Esophagus muscularis mucosa (tissue), 4 donors: ENCODE measurements at regions not wholly inside any gene's neighbourhood (a gene's known extent, or its start where the extent isn't known, plus 50 kb on each side); places are given as distances from the start of the nearest gene placed in this dataset.
"Not testable (repeated sequence)": the region's sequence is repeated elsewhere in the genome, so short reads cannot be mapped to it uniquely, and the experiment has no call there.

Source experiments
- DNase-seq: peaks from one replicate; pipeline ENCODE4 v3.0.0-alpha.2; 2017; ENCODE audit errors: extremely low spot score
- H3K27ac ChIP-seq, 4 donors: fragments of 200-600 bp; sonication (generic); replicated peaks in 1 of 4; 1 replicate in 3 of 4; 2 replicates in 1 of 4; pipeline ENCODE4 v1.5.1; 2016 to 2019; ENCODE audit warnings: mild to moderate bottlenecking in 1 of 4
- H3K27me3 ChIP-seq, 4 donors: fragments of 200-600 bp; sonication (generic); one replicate each; pipeline versions ENCODE4 v1.5.1 to v1.6.0; 2016 to 2019
- H3K36me3 ChIP-seq, 4 donors: fragments of 200-600 bp; sonication (generic); one replicate each; pipeline ENCODE4 v1.5.1; 2016 to 2019
- H3K4me1 ChIP-seq, 4 donors: fragments of 200-600 bp; sonication (generic); one replicate each; pipeline ENCODE4 v1.5.1; 2016 to 2019
- H3K4me3 ChIP-seq, 4 donors: fragments of 200-600 bp; sonication (generic); 1 replicate in 2 of 4; 2 replicates in 2 of 4; pipeline ENCODE4 v1.5.1; 2016 to 2019; ENCODE audit warnings: mild to moderate bottlenecking in 4 of 4, moderate library complexity in 1 of 4
- H3K9me3 ChIP-seq, 4 donors: fragments of 200-600 bp; sonication (generic); 1 replicate in 3 of 4; 2 replicates in 1 of 4; pipeline ENCODE4 v1.5.1; 2016 to 2019
- EP300 ChIP-seq: sonication (generic); formaldehyde crosslinking; IDR thresholded peaks from one replicate; pipeline ENCODE4 v1.6.1; 2017; ENCODE audit warnings: antibody characterized with exemption
- POLR2A ChIP-seq: fragments of 450-650 bp; IDR thresholded peaks from one replicate; pipeline ENCODE4 v1.6.1; 2017; ENCODE audit warnings: antibody characterized with exemption, moderate library complexity, mild to moderate bottlenecking, low read depth
- POLR2AphosphoS5 ChIP-seq, 2 donors: sonication (generic); formaldehyde crosslinking; IDR thresholded peaks; one replicate each; pipeline ENCODE4 v1.6.1; 2017; ENCODE audit warnings: antibody characterized with exemption in 2 of 2
- WGBS: methylation state at CpG from one replicate; pipeline ENCODE4 v1.1.5; 2018; 5-methylcytosine and 5-hydroxymethylcytosine counted together
- intact Hi-C: fragments of 100-400 bp; cut with DNase I; formaldehyde crosslinking; loops from one replicate; pipeline ENCODE4 v1.15.1; 2023
- TF ChIP-seq, protein P1 (sequence below), 3 experiments: fragments of 200-600 bp in 2 of 3; fragments of 450-650 bp in 1 of 3; sonication (generic) in 2 of 3; IDR thresholded peaks; one replicate each; pipeline ENCODE4 v1.5.1; 2017 to 2019; ENCODE audit warnings: antibody characterized with exemption in 3 of 3, mild to moderate bottlenecking in 2 of 3, moderate library complexity in 1 of 3

DNA sequence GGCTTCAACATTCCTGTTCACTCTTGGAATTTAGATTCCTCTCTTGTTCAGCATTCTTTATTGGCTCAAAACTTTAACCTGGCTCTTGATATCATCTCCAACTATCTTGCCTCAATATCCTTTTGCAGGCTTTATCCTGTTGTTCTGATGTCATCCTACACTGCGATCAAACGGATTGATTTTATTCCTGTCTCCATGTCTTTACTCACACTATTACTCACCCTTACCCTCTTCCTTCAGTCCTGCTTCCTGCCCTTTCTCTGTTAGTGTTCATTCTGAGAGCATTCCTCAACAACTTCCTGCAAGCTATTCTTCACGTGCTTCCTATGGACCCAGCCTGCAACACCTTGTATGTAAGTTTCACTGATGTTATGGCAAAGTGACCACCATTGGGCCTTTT, 264.7 kb downstream of the RNF152 start:
- intact Hi-C loops, result no loop called here
- TF ChIP-seq POLR2A (no peak), POLR2AphosphoS5 (IDR thresholded peaks at IDR 0.05) (no peak), EP300 (no peak)
- TF ChIP-seq, protein P1, sequence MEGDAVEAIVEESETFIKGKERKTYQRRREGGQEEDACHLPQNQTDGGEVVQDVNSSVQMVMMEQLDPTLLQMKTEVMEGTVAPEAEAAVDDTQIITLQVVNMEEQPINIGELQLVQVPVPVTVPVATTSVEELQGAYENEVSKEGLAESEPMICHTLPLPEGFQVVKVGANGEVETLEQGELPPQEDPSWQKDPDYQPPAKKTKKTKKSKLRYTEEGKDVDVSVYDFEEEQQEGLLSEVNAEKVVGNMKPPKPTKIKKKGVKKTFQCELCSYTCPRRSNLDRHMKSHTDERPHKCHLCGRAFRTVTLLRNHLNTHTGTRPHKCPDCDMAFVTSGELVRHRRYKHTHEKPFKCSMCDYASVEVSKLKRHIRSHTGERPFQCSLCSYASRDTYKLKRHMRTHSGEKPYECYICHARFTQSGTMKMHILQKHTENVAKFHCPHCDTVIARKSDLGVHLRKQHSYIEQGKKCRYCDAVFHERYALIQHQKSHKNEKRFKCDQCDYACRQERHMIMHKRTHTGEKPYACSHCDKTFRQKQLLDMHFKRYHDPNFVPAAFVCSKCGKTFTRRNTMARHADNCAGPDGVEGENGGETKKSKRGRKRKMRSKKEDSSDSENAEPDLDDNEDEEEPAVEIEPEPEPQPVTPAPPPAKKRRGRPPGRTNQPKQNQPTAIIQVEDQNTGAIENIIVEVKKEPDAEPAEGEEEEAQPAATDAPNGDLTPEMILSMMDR (IDR thresholded peaks at IDR 0.05), result no peak
- Histone ChIP-seq H3K27ac (no peak overlapping the region), H3K9me3 (peaks cover 0 to 4% (median 0%) of the 10 kb centered on the region in 4 donors), H3K4me1 (no peaks in the 10 kb centered on the region), H3K36me3 (no peaks in the 10 kb centered on the region), H3K27me3 (no peaks in the 10 kb centered on the region), H3K4me3 (no peak overlapping the region)
- no peak for DNase-seq
- WGBS, result 48% methylated on average over 3 of the region's 3 CpGs

DNA sequence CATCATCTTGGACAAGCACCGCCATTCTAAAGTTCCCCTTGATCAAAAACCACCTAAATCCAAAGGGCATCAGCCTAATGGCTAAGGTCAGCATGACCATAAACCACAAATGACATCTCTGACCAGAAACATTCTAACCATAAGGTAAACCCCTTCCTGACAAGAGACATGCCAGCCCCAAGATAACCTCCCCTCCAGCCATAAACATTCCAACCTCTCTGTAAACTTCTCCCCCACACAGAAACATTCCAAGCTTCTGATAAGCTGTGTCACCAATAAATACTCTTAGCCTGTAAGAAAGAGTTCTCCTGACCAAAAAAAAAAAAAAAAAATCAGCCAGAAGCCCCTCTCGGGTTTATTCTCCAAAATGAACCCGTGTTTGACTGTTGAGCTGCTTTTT, 268.2 kb downstream of the RNF152 start:
- DNase-seq, intact Hi-C loops, H3K9me3 ChIP-seq, H3K4me3 ChIP-seq, H3K27me3 ChIP-seq, H3K36me3 ChIP-seq, H3K27ac ChIP-seq, H3K4me1 ChIP-seq: not testable (repeated sequence)
- WGBS, result 91% methylated on average over 3 of the region's 3 CpGs

DNA sequence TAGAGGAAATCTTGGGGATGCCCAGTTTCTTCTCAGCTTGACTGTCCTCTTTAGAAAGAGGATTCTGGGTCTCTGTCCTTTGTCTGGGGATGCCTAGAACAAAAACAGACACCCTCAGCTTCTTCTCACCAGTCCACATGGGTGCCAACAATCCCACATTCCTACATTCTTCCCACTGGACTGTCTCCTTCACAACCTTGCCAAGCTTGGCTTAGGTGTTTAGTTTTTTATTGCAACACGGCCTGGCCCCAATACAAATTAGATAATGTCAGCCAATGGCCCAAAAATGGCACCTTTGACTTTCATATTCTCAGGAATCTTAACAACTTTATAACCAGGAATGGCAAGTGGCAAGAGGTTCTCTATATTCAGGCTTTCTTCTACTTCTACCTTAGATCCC, 273.0 kb downstream of the RNF152 start:
- 46% methylated on average over 1 of the region's 1 CpG for WGBS
- Histone ChIP-seq H3K4me1 (no peaks in the 10 kb centered on the region), H3K36me3 (no peaks in the 10 kb centered on the region), H3K27me3 (no peaks in the 10 kb centered on the region), H3K27ac (no peak overlapping the region), H3K4me3 (no peak overlapping the region), H3K9me3 (peaks cover 0 to under 1% (median 0%) of the 10 kb centered on the region in 4 donors)
- no peak for DNase-seq
- TF ChIP-seq EP300 (no peak), POLR2A (no peak), POLR2AphosphoS5 (IDR thresholded peaks at IDR 0.05) (no peak)
- TF ChIP-seq, protein P1 (IDR thresholded peaks at IDR 0.05), result no peak
- intact Hi-C loops, result no loop called here

DNA sequence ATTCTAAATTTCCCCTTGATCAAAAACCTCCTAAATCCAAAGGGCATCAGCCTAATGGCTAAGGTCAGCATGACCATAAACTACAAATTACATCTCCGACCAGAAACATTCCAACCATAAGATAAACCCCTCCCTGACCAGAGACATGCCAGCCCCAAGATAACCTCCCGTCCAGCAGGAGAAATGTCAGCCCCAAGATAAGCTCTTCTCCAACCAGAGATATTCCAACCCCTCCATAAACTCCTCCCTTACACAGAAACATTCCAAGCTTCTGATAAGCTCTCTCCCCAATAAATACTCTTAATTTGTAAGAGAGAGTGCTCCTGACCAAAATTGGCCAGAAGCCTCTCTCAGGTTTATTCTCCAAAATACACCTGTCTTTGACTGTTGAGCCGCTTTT, 274.0 kb downstream of the RNF152 start:
- no peaks in the 10 kb centered on the region for H3K4me1 ChIP-seq
- H3K27ac ChIP-seq, result no peak overlapping the region
- no peak for DNase-seq
- intact Hi-C loops, result no loop called here
- no peaks in the 10 kb centered on the region for H3K27me3 ChIP-seq
- H3K9me3 ChIP-seq, result no peaks in the 10 kb centered on the region
- H3K4me3 ChIP-seq, result no peak overlapping the region
- WGBS, result 86% methylated on average over 3 of the region's 3 CpGs
- no peak for TF ChIP-seq POLR2AphosphoS5 (IDR thresholded peaks at IDR 0.05)
- no peak for TF ChIP-seq POLR2A
- no peak for TF ChIP-seq EP300
- TF ChIP-seq, protein P1 (IDR thresholded peaks at IDR 0.05), result no peak
- no peaks in the 10 kb centered on the region for H3K36me3 ChIP-seq

DNA sequence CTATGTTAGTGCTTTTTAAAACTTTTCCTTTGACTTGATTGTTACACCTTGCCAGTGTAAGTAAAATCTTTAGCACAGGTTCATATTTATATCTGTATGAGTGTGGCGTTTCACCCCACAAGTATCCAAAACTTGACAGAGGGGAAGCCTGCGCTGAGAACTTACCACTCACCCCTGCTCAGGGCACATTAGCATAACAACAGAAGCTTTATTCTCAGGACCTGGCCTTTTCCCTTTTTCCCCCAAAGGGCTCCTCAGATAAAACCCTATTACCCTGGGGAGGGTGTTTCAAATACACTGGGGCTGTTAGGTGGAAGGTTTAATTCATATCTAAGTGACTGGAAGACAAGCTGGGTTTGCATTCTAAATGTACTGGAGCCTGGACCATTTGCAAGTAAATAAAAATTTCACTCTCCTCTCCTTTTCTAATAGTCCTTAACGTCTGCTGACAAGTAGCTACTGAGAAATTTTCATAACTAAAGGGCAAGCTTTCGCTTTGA, 276.6 kb downstream of the RNF152 start:
- no peaks in the 10 kb centered on the region for H3K4me1 ChIP-seq
- H3K4me3 ChIP-seq, result no peak overlapping the region
- no peak for DNase-seq
- H3K9me3 ChIP-seq, result no peaks in the 10 kb centered on the region
- no peaks in the 10 kb centered on the region for H3K27me3 ChIP-seq
- H3K36me3 ChIP-seq, result no peaks in the 10 kb centered on the region
- TF ChIP-seq POLR2AphosphoS5 (IDR thresholded peaks at IDR 0.05) (no peak), POLR2A (no peak), EP300 (no peak)
- TF ChIP-seq, protein P1 (IDR thresholded peaks at IDR 0.05), result no peak
- H3K27ac ChIP-seq, result no peak overlapping the region
- WGBS, result 94% methylated on average over 4 of the region's 4 CpGs
- intact Hi-C loops, result no loop called here
